ENCODE measurements at regions not wholly inside any gene's neighbourhood (a gene's known extent, or its start where the extent isn't known, plus 50 kb on each side); places are given as distances from the start of the nearest gene placed in this dataset.

DNA sequence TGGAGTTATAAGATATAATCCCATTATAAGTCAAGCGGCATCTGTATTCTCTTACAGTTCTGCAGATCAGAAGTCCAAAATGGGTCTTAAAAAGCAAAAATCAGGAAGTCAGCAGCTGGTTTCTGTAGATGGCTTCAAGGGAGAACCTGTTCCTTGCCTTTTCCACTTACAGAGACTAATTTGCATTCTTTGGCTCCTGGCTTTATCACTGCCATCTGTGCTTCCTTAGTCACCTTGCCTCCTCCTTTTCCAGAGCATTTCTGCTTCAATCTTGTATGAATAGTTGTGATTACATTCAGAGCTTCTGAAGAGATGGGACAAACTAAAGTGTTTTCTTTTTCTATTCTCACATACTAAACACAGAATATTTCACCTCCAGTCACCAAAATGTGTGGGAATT, 647.3 kb upstream of the GRAMD2B start:
- Histone ChIP-seq H3K27ac (replicated peaks in 1 of 4) (no peak overlapping the region), H3K9me3 (no peaks in the 10 kb centered on the region), H3K4me3 (no peak overlapping the region), H3K4me1 (no peaks in the 10 kb centered on the region), H3K36me3 (no peaks in the 10 kb centered on the region), H3K27me3 (no peaks in the 10 kb centered on the region)
- 93% methylated on average over 1 of the region's 1 CpG for WGBS
- TF ChIP-seq EP300 (IDR thresholded peaks at IDR 0.05) (no peak), POLR2A (IDR thresholded peaks at IDR 0.05; ENCODE audit: low read depth) (no peak), POLR2AphosphoS5 (IDR thresholded peaks at IDR 0.05) (no peak)
- TF ChIP-seq, protein P1, sequence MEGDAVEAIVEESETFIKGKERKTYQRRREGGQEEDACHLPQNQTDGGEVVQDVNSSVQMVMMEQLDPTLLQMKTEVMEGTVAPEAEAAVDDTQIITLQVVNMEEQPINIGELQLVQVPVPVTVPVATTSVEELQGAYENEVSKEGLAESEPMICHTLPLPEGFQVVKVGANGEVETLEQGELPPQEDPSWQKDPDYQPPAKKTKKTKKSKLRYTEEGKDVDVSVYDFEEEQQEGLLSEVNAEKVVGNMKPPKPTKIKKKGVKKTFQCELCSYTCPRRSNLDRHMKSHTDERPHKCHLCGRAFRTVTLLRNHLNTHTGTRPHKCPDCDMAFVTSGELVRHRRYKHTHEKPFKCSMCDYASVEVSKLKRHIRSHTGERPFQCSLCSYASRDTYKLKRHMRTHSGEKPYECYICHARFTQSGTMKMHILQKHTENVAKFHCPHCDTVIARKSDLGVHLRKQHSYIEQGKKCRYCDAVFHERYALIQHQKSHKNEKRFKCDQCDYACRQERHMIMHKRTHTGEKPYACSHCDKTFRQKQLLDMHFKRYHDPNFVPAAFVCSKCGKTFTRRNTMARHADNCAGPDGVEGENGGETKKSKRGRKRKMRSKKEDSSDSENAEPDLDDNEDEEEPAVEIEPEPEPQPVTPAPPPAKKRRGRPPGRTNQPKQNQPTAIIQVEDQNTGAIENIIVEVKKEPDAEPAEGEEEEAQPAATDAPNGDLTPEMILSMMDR (IDR thresholded peaks at IDR 0.05) = no peak
- no peak for DNase-seq (ENCODE audit: extremely low spot score)
- intact Hi-C loops (cut with DNase I) = no loop called here

DNA sequence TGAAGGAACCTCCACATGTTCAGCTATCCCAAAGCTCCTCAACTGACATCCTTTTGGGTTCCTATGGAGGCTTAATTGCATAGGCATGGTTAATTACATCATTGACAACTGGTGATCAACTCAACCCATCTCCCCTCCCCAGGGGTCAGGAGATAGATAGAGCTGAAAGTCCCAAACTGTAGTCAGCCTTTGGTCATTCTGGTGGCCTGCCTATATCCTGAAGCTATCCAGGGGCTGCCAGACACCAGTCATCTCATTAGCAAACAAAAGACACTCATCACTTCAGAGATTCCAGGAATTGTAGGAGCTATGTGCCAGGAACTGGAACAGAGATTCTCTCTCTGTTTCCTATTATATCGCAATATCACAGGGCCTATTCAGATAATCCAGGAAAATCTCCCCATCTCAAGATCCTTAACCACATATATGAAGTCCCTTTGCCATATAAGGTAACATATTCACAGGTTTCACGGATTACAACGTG, 646.5 kb upstream of the GRAMD2B start:
- H3K36me3 ChIP-seq = no peaks in the 10 kb centered on the region
- no peak for TF ChIP-seq POLR2AphosphoS5 (IDR thresholded peaks at IDR 0.05)
- no peak for TF ChIP-seq EP300 (IDR thresholded peaks at IDR 0.05)
- TF ChIP-seq, protein P1 (IDR thresholded peaks at IDR 0.05) = no peak
- no peak for TF ChIP-seq POLR2A (IDR thresholded peaks at IDR 0.05; ENCODE audit: low read depth)
- H3K27me3 ChIP-seq = no peaks in the 10 kb centered on the region
- no peaks in the 10 kb centered on the region for H3K4me1 ChIP-seq
- DNase-seq (ENCODE audit: extremely low spot score) = no peak
- no peak overlapping the region for H3K27ac ChIP-seq (replicated peaks in 1 of 4)
- no peaks in the 10 kb centered on the region for H3K9me3 ChIP-seq
- 85% methylated on average over 3 of the region's 3 CpGs for WGBS
- intact Hi-C loops (cut with DNase I) = no loop called here
- no peak overlapping the region for H3K4me3 ChIP-seq

DNA sequence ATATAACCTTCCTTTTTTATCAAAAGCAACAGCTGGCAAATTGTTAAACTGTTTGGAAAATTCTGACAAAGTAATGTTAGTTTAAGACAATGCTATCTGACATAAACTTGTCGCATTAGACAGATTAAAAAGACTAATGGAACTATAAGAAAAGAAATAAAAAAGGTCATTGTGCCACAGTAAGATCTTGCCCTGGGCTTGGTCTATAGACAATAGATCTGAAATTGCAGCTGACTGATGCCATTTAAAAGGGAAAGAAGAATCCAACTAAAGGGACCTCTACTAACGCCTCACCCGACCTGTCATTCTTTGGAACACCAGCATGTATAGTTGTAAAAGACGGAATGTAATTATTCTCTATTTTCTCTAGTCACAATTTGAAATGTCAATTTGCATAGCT, 644.4 kb upstream of the GRAMD2B start:
- TF ChIP-seq POLR2A (IDR thresholded peaks at IDR 0.05; ENCODE audit: low read depth) = no peak
- no peak for TF ChIP-seq POLR2AphosphoS5 (IDR thresholded peaks at IDR 0.05)
- TF ChIP-seq EP300 (IDR thresholded peaks at IDR 0.05) = no peak
- TF ChIP-seq, protein P1 (IDR thresholded peaks at IDR 0.05) = no peak
- no peak overlapping the region for H3K27ac ChIP-seq (replicated peaks in 1 of 4)
- no peak overlapping the region for H3K4me3 ChIP-seq
- no peaks in the 10 kb centered on the region for H3K36me3 ChIP-seq
- no peaks in the 10 kb centered on the region for H3K4me1 ChIP-seq
- no peaks in the 10 kb centered on the region for H3K27me3 ChIP-seq
- intact Hi-C loops (cut with DNase I) = no loop called here
- H3K9me3 ChIP-seq = peaks cover 0 to 4% (median 0%) of the 10 kb centered on the region in 4 donors
- DNase-seq (ENCODE audit: extremely low spot score) = no peak
- WGBS = 80% methylated on average over 4 of the region's 4 CpGs

DNA sequence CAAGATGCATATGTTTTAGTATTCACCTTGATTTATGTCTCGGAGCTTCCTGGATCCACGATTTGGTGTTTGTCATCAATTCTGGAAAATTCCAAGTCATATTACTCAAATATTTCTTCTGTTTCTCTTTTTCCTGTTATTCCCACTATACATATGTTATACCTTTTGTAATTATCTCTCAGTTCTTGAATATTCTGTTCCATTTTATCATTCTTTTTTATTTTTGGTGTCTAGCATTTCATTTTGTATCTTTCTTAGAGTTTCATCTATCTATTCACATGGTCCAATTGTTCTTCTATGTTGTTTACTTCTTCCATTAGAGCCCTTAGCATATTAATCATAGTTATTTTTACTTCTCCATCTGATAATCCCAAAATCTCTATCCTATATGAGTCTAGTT, 637.8 kb upstream of the GRAMD2B start:
- 75% methylated on average over 2 of the region's 2 CpGs for WGBS
- TF ChIP-seq, protein P1 (IDR thresholded peaks at IDR 0.05) = no peak
- TF ChIP-seq EP300 (IDR thresholded peaks at IDR 0.05) = no peak
- TF ChIP-seq POLR2A (IDR thresholded peaks at IDR 0.05; ENCODE audit: low read depth) = no peak
- TF ChIP-seq POLR2AphosphoS5 (IDR thresholded peaks at IDR 0.05) = no peak
- no peak for DNase-seq (ENCODE audit: extremely low spot score)

DNA sequence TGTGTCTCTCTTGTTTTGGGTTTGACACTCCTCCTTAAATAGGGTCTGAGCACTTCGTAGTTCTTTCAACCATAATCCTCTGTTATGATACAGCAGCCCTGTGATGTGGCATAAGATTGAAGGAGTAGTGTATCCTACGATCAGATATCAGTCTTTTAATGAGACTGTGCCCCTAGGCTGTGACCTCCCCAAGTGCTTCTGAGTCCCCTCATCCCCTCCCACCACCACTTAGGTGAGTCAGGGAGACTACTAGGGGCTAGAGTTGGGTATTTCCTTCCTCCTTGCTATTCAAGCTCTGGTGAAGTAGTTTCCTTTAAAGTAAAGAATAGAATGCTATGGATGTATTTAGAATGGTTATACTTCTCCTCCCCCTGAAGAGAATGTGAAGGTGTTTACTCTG, 637.2 kb upstream of the GRAMD2B start:
- no peak overlapping the region for H3K4me3 ChIP-seq
- intact Hi-C loops (cut with DNase I) = no loop called here
- no peaks in the 10 kb centered on the region for H3K27me3 ChIP-seq
- no peaks in the 10 kb centered on the region for H3K4me1 ChIP-seq
- no peak overlapping the region for H3K27ac ChIP-seq (replicated peaks in 1 of 4)
- 76% methylated on average over 2 of the region's 2 CpGs for WGBS
- DNase-seq (ENCODE audit: extremely low spot score) = no peak
- H3K36me3 ChIP-seq = no peaks in the 10 kb centered on the region
- no peak for TF ChIP-seq POLR2A (IDR thresholded peaks at IDR 0.05; ENCODE audit: low read depth)
- TF ChIP-seq EP300 (IDR thresholded peaks at IDR 0.05) = no peak
- TF ChIP-seq, protein P1 (IDR thresholded peaks at IDR 0.05) = no peak
- no peak for TF ChIP-seq POLR2AphosphoS5 (IDR thresholded peaks at IDR 0.05)
- peaks cover 0 to 6% (median 0%) of the 10 kb centered on the region in 4 donors for H3K9me3 ChIP-seq

More for the DNA sequence above, 637.8 kb upstream of the GRAMD2B start:
- no peaks in the 10 kb centered on the region for H3K4me1 ChIP-seq
- H3K4me3 ChIP-seq = no peak overlapping the region
- no peak overlapping the region for H3K27ac ChIP-seq (replicated peaks in 1 of 4)
- peaks cover 0 to 6% (median 0%) of the 10 kb centered on the region in 4 donors for H3K9me3 ChIP-seq
- no peaks in the 10 kb centered on the region for H3K36me3 ChIP-seq
- intact Hi-C loops (cut with DNase I) = no loop called here
- H3K27me3 ChIP-seq = no peaks in the 10 kb centered on the region

Data from esophagus muscularis mucosa (tissue), 4 donors.